ENCODE measurements at regions not wholly inside any gene's neighbourhood (a gene's known extent, or its start where the extent isn't known, plus 50 kb on each side); places are given as distances from the start of the nearest gene placed in this dataset.

- no peak for TF ChIP-seq POLR2AphosphoS5 (IDR thresholded peaks at IDR 0.05; ENCODE audit: low read depth, low read length)
- TF ChIP-seq POLR2A (IDR thresholded peaks at IDR 0.05; ENCODE audit: low read depth, low read length): no peak
- no peak for TF ChIP-seq TAF1 (IDR thresholded peaks at IDR 0.05; ENCODE audit: borderline replicate concordance, low read depth, low read length)
These were observed 584.5 kb downstream of the ZEB2 start for GRCh38 chr2:143935482-143935752.
